ENCODE measurements at regions not wholly inside any gene's neighbourhood (a gene's known extent, or its start where the extent isn't known, plus 50 kb on each side); places are given as distances from the start of the nearest gene placed in this dataset.

- 8% methylated on average over 2 of the region's 2 CpGs for WGBS (ENCODE audit: insufficient coverage, low coverage, missing lambda C conversion rate)
- ATAC-seq (no peak), DNase-seq (ENCODE audit: extremely low read depth in 1 of 4, low spot score in 3 of 4) (no peak), FAIRE-seq (no peak)
- Histone ChIP-seq H3K4me1 (replicated peaks in 1 of 2; ENCODE audit: control insufficient read depth in 2 of 2, insufficient read depth in 2 of 2, low read length in 2 of 2) (no peaks in the 10 kb centered on the region), H3K27ac (ENCODE audit: extremely low read depth, low read depth, low read length) (no peak overlapping the region), H3K9me3 (replicated peaks; ENCODE audit: control insufficient read depth, insufficient read depth, low read depth, low read length) (no peaks in the 10 kb centered on the region), H3K9me1 (ENCODE audit: control insufficient read depth, insufficient read depth, low read length) (no peaks in the 10 kb centered on the region), H3K27me3 (ENCODE audit: control insufficient read depth in 2 of 2, insufficient read depth in 2 of 2, low read length in 2 of 2) (no peaks in the 10 kb centered on the region), H3K4me2 (ENCODE audit: insufficient read depth, low read length) (no peak overlapping the region), H2AFZ (ENCODE audit: low read depth, low read length) (no peak overlapping the region), H3K4me3 (no peak overlapping the region), H3K79me2 (ENCODE audit: control insufficient read depth, insufficient read depth, low read length) (no peaks in the 10 kb centered on the region), H3K9ac (ENCODE audit: insufficient read depth in 1 of 2, low read depth in 2 of 2, low read length in 2 of 2) (no peak overlapping the region), H3K36me3 (ENCODE audit: control insufficient read depth, insufficient read depth, low read length) (no peaks in the 10 kb centered on the region), H4K20me1 (replicated peaks; ENCODE audit: control insufficient read depth, insufficient read depth, low read length) (no peaks in the 10 kb centered on the region)
- ChIA-PET CTCF (ENCODE audit: low intra/inter-chr PET ratio) (no interaction called here), POLR2A (no interaction called here)
- BruUV-seq (replicated peaks): no TSS peak
- intact Hi-C loops (cut with micrococcal nuclease): no loop called here
- in situ Hi-C loops (cut with MboI): no loop called here
- TF ChIP-seq CCNT2 (IDR thresholded peaks at IDR 0.05; ENCODE audit: borderline replicate concordance, extremely low read depth, insufficient read length, low read depth, low read length): no peak
- no peak for TF ChIP-seq NCOA4 (IDR thresholded peaks at IDR 0.05; ENCODE audit: partially characterized antibody)
- no peak for TF ChIP-seq KDM2B (CRISPR knock-in tag; IDR thresholded peaks at IDR 0.05)
- TF ChIP-seq MBD2 (IDR thresholded peaks at IDR 0.05; ENCODE audit: borderline replicate concordance, low read depth): no peak
- TF ChIP-seq ZZZ3 (IDR thresholded peaks at IDR 0.05): no peak
- TF ChIP-seq TAF15 (IDR thresholded peaks at IDR 0.05; ENCODE audit: low read depth, low read length): no peak
- no peak for TF ChIP-seq ZNF12 (CRISPR knock-in tag; IDR thresholded peaks at IDR 0.05)
- no peak for TF ChIP-seq ZNF592 (IDR thresholded peaks at IDR 0.05)
- TF ChIP-seq ADNP (tag; IDR thresholded peaks at IDR 0.05): no peak
- no peak for TF ChIP-seq PHTF2 (CRISPR knock-in tag; IDR thresholded peaks at IDR 0.05)
- TF ChIP-seq KAT7 (CRISPR knock-in tag; IDR thresholded peaks at IDR 0.05; ENCODE audit: borderline replicate concordance): no peak
Observed at GRCh38 chr4:171590716-171591115, 222.5 kb upstream of the GALNTL6 start.

Measured in K562 (cell line).